ENCODE measurements at regions not wholly inside any gene's neighbourhood (a gene's known extent, or its start where the extent isn't known, plus 50 kb on each side); places are given as distances from the start of the nearest gene placed in this dataset.

DNA sequence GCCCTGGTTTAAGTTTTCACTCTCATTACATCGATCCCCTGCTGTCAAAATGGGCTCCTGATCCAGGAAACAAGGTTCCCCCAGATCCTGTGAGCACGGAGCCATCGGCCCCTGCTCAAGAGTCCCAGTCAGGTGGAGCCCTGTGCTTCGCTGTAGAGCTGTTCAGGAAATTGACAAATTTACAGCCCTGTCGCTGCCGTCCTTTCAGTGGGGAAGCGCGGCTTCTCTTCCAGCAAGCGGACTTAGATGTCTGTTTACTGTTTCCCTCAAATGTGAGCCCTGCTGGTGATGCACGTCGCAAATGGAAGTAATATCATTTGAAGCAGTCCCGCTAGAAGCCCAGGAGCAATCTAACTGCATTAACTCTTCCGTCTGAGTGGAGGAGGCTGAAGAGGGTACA, 760.9 kb upstream of the WWC1 start:
- DNase-seq (ENCODE audit: low read depth), result no peak
- no peaks in the 10 kb centered on the region for H3K36me3 ChIP-seq (ENCODE audit: control insufficient read depth, insufficient read depth, low read length)

DNA sequence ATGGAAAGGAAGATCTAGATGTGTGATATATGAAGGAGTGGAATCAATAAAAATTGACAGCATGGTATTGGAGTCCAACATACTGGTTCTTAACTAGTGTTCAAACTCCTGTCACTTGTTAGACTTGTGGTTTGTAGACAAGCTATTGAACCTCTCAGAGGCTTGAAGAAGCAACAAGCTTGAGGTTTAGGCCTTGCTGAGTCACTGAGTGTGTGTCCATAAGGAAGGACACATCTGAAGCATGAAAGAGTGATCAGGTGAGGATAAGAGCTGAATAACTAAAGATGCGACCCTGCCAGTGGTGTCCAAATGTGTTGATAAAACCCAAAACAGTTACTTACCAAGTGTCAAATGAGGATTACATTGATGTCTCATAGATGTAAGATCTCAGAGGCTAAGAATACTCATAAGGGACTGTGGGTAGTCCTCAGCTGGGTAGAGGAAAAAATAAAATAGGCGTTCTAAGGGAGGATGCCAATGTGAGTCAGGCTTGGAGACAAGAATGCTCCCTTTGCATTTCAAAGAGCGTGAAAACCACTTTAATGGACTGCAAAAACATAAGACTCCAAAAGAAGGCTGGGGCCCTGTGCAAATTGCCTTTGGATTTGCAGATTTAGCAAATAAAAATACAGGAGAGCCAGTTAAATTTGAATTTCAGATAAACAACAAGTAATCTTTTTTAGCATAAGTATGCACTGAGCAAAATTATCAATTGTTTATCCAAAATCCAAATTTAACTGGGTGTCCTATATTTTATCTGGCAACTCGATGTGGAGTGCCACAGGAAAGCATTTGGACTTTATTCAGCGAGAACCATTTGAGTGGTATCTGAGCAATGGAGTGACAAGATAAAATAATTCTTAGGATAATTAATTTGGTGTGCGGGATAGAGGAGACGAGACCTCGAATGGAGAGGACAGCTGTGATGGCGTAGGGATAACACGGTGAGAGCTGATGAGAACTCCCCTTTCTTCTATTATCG, 757.3 kb upstream of the WWC1 start:
- H3K27me3 ChIP-seq (ENCODE audit: control insufficient read depth, insufficient read depth, low read length), result no peaks in the 10 kb centered on the region
- TF ChIP-seq, protein P1, sequence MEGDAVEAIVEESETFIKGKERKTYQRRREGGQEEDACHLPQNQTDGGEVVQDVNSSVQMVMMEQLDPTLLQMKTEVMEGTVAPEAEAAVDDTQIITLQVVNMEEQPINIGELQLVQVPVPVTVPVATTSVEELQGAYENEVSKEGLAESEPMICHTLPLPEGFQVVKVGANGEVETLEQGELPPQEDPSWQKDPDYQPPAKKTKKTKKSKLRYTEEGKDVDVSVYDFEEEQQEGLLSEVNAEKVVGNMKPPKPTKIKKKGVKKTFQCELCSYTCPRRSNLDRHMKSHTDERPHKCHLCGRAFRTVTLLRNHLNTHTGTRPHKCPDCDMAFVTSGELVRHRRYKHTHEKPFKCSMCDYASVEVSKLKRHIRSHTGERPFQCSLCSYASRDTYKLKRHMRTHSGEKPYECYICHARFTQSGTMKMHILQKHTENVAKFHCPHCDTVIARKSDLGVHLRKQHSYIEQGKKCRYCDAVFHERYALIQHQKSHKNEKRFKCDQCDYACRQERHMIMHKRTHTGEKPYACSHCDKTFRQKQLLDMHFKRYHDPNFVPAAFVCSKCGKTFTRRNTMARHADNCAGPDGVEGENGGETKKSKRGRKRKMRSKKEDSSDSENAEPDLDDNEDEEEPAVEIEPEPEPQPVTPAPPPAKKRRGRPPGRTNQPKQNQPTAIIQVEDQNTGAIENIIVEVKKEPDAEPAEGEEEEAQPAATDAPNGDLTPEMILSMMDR (IDR thresholded peaks at IDR 0.05; ENCODE audit: insufficient read depth, low read length, poor library complexity, severe bottlenecking), result no peak
- no peak for DNase-seq (ENCODE audit: low read depth)
- no peak overlapping the region for H3K4me3 ChIP-seq (ENCODE audit: low read depth, low read length)
- no peaks in the 10 kb centered on the region for H3K36me3 ChIP-seq (ENCODE audit: control insufficient read depth, insufficient read depth, low read length)

More for the DNA sequence above, 760.9 kb upstream of the WWC1 start:
- Histone ChIP-seq H3K27me3 (ENCODE audit: control insufficient read depth, insufficient read depth, low read length) (no peaks in the 10 kb centered on the region), H3K4me3 (ENCODE audit: low read depth, low read length) (no peak overlapping the region)
- TF ChIP-seq, protein P1 (IDR thresholded peaks at IDR 0.05; ENCODE audit: insufficient read depth, low read length, poor library complexity, severe bottlenecking), result no peak

DNA sequence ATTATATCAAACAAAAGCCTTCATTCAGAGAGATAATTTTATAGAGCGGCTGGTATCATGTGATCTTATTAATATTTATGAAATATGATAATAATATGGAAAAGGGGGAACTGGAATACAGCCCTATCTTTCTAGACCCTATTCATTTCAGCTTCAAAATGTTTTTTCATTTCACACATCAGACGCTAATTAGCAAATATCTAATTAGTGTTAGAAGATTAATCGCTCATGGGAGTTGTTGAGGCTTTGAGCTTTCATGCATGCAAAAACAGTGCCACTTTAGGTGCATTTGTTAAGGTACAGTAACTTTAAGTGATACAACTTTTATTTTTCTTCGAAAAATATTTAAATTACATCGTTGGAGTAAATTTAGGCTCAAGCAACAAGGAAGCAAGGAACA, 751.7 kb upstream of the WWC1 start:
- Histone ChIP-seq H3K36me3 (ENCODE audit: control insufficient read depth, insufficient read depth, low read length) (no peaks in the 10 kb centered on the region), H3K27me3 (ENCODE audit: control insufficient read depth, insufficient read depth, low read length) (no peaks in the 10 kb centered on the region), H3K4me3 (ENCODE audit: low read depth, low read length) (no peak overlapping the region)
- TF ChIP-seq, protein P1 (IDR thresholded peaks at IDR 0.05; ENCODE audit: insufficient read depth, low read length, poor library complexity, severe bottlenecking), result no peak
- DNase-seq (ENCODE audit: low read depth), result no peak

DNA sequence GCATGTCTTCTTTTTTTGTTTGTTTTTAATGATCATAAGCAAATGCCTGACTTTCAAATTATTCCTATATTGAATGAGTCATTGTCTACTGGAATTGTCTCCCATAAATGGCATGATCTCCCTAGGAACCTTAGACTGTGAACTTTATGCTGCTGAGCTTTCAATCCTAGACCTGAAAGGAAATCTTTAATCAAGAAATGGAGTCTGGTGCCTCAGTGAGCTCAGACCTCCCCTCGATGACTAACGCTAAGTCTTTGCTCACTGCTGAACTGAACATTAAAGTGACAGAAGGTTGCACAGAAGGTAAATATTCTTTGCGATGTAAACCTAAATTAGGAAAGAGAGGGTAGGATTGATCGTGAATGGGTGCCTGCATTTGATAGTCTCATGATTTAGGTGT, 745.2 kb upstream of the WWC1 start:
- DNase-seq (ENCODE audit: low read depth), result no peak
- no peak overlapping the region for H3K4me3 ChIP-seq (ENCODE audit: low read depth, low read length)
- H3K27me3 ChIP-seq (ENCODE audit: control insufficient read depth, insufficient read depth, low read length), result no peaks in the 10 kb centered on the region
- no peaks in the 10 kb centered on the region for H3K36me3 ChIP-seq (ENCODE audit: control insufficient read depth, insufficient read depth, low read length)
- TF ChIP-seq, protein P1 (IDR thresholded peaks at IDR 0.05; ENCODE audit: insufficient read depth, low read length, poor library complexity, severe bottlenecking), result no peak

DNA sequence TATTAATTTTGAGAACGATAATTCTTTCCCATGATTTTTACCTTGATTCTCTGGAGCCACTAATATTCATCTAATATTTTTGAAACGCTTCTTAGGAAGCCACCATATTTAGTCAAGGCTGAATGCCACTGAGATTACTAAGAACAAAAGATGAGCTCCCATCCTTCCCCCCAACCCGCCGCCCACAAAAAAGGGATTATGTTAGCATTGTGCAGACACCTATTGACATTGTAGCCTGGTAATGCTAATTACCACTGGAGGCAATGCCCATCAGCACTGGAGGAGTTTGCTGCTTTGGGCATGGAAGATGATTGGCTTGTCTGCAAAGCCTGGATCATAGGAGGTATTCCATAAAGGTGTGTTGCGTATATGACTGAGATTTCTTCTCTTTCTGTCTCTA, 739.1 kb upstream of the WWC1 start:
- Histone ChIP-seq H3K36me3 (ENCODE audit: control insufficient read depth, insufficient read depth, low read length) (no peaks in the 10 kb centered on the region), H3K27me3 (ENCODE audit: control insufficient read depth, insufficient read depth, low read length) (no peaks in the 10 kb centered on the region), H3K4me3 (ENCODE audit: low read depth, low read length) (no peak overlapping the region)
- TF ChIP-seq, protein P1 (IDR thresholded peaks at IDR 0.05; ENCODE audit: insufficient read depth, low read length, poor library complexity, severe bottlenecking), result no peak
- DNase-seq (ENCODE audit: low read depth), result no peak

Measured in kidney epithelial cell (primary cell).